ENCODE measurements at regions not wholly inside any gene's neighbourhood (a gene's known extent, or its start where the extent isn't known, plus 50 kb on each side); places are given as distances from the start of the nearest gene placed in this dataset.
A peak's percentile ranks its signal among the peaks of the same experiment; 100 is the strongest.
"Not testable (repeated sequence)": the region's sequence is repeated elsewhere in the genome, so short reads cannot be mapped to it uniquely, and the experiment has no call there.

GRCh38 chr10:4396401-4397283, 429.4 kb upstream of the AKR1E2 start (continued):
- TF ChIP-seq CDX4 (CRISPR knock-in tag; IDR thresholded peaks at IDR 0.05; ENCODE audit: borderline replicate concordance), result no peak
- no peak for TF ChIP-seq ZNF219 (CRISPR knock-in tag; IDR thresholded peaks at IDR 0.05; ENCODE audit: borderline replicate concordance)

- POLR2A ChIA-PET, result no interaction called here
- no peak for ATAC-seq
Measured at GRCh38 chr10:4395731-4396130, 430.3 kb upstream of the AKR1E2 start.

GRCh38 chr10:4394455-4394854, 431.6 kb upstream of the AKR1E2 start:
- H3K4me3 Mint-ChIP-seq; ATAC-seq; POLR2A ChIA-PET; CTCF ChIA-PET; H3K4me1 Mint-ChIP-seq; H3K27me3 Mint-ChIP-seq (ENCODE audit: low read depth); H3K36me3 Mint-ChIP-seq; H3K9me3 Mint-ChIP-seq; H3K27ac Mint-ChIP-seq; DNase-seq (ENCODE audit: low spot score): not testable (repeated sequence)

More at GRCh38 chr10:4395731-4396130, 430.3 kb upstream of the AKR1E2 start:
- peaks cover 5% of the 10 kb centered on the region; the same call in 1 of the 2 replicates for H3K4me1 Mint-ChIP-seq
- H3K9me3 Mint-ChIP-seq, result 0 out of 2 replicates have a peak, but pooled peaks cover 3% of the 10 kb centered on the region
- H3K27ac Mint-ChIP-seq, result no peak overlapping the region
- TF ChIP-seq ZBTB43 (CRISPR knock-in tag; IDR thresholded peaks at IDR 0.05) (no peak), FOXK1 (CRISPR knock-in tag; IDR thresholded peaks at IDR 0.05) (no peak), ERG (CRISPR knock-in tag; IDR thresholded peaks at IDR 0.05) (no peak), ZNF281 (CRISPR knock-in tag; IDR thresholded peaks at IDR 0.05) (no peak), ZNF423 (CRISPR knock-in tag; IDR thresholded peaks at IDR 0.05) (no peak), OVOL2 (CRISPR knock-in tag; IDR thresholded peaks at IDR 0.05; ENCODE audit: borderline replicate concordance) (no peak)
- no peaks in the 10 kb centered on the region for H3K27me3 Mint-ChIP-seq (ENCODE audit: low read depth)
- DNase-seq (ENCODE audit: low spot score), result no peak
- no peak overlapping the region for H3K4me3 Mint-ChIP-seq
- CTCF ChIA-PET, result no interaction called here
- no peaks in the 10 kb centered on the region for H3K36me3 Mint-ChIP-seq

- Mint-ChIP-seq H3K9me3 (no peaks in the 10 kb centered on the region), H3K27me3 (ENCODE audit: low read depth) (no peaks in the 10 kb centered on the region), H3K4me1 (peaks cover 5% of the 10 kb centered on the region; the same call in 1 of the 2 replicates), H3K36me3 (no peaks in the 10 kb centered on the region), H3K27ac (no peak overlapping the region), H3K4me3 (no peak overlapping the region)
- POLR2A ChIA-PET, result interaction anchor here (0.5 kb wide), 2 partner anchors 32 to 259 kb away, joined by 3 read pairs; no protein-coding TSS in a partner anchor
- CTCF ChIA-PET, result interaction anchor here (0.6 to 0.7 kb wide), 3 partner anchors 13 to 265 kb away, joined by 3 to 7 read pairs (median 3); no protein-coding TSS in a partner anchor
- peak; percentile 76 for ATAC-seq
- TF ChIP-seq NFYB (CRISPR knock-in tag; conservative IDR thresholded peaks at IDR 0.05; ENCODE audit: low read depth) (no peak), SP1 (CRISPR knock-in tag; conservative IDR thresholded peaks at IDR 0.05) (no peak), CREB1 (CRISPR knock-in tag; IDR thresholded peaks at IDR 0.05) (no peak), SMAD4 (CRISPR knock-in tag; IDR thresholded peaks at IDR 0.05) (no peak), AFF4 (CRISPR knock-in tag; IDR thresholded peaks at IDR 0.05; ENCODE audit: borderline replicate concordance) (no peak)
- peak; percentile 33 for DNase-seq (ENCODE audit: low spot score)
Measured at GRCh38 chr10:4391683-4392082, 434.3 kb upstream of the AKR1E2 start.
